Transverse colon (tissue), 4 donors: ENCODE measurements at regions not wholly inside any gene's neighbourhood (a gene's known extent, or its start where the extent isn't known, plus 50 kb on each side); places are given as distances from the start of the nearest gene placed in this dataset.

Experiments
- DNase-seq: peaks from one replicate; pipeline ENCODE4 v3.0.0-alpha.2; 2019
- H3K27ac ChIP-seq, 4 donors: fragments of 200-600 bp; sonication (generic); 2 replicates each; pipeline ENCODE4 v1.5.1; 2016 to 2018; ENCODE audit warnings: inconsistent platforms in 4 of 4
- H3K27me3 ChIP-seq: fragments of 200-600 bp; sonication (generic); 2 replicates; pipeline ENCODE4 v1.5.1; 2017; ENCODE audit warnings: inconsistent platforms
- H3K36me3 ChIP-seq, 4 donors: fragments of 200-600 bp; sonication (generic); 2 replicates each; pipeline ENCODE4 v1.5.1; 2017 to 2019; ENCODE audit warnings: inconsistent platforms in 4 of 4
- H3K4me1 ChIP-seq, 4 donors: fragments of 200-600 bp; sonication (generic); 2 replicates each; pipeline ENCODE4 v1.5.1; 2017 to 2020; ENCODE audit warnings: inconsistent platforms in 4 of 4
- H3K4me3 ChIP-seq, 4 donors: fragments of 200-600 bp; sonication (generic); 1 replicate in 1 of 4; 2 replicates in 3 of 4; pipeline versions ENCODE4 v1.5.1 to v1.6.1; 2017 to 2019; ENCODE audit warnings: inconsistent platforms in 4 of 4
- H3K9me3 ChIP-seq, 2 donors: fragments of 200-600 bp; sonication (generic); 2 replicates each; pipeline ENCODE4 v1.5.1; 2017 to 2019; ENCODE audit warnings: inconsistent platforms in 2 of 2
- CTCF ChIP-seq, 5 experiments: fragments of 200-600 bp in 3 of 5; fragments of 450-650 bp in 2 of 5; sonication (generic) in 3 of 5; IDR thresholded peaks; 1 replicate in 2 of 5; 2 replicates in 3 of 5; pipeline ENCODE4 v1.5.1; 2016 to 2017; ENCODE audit warnings: antibody characterized with exemption in 5 of 5, inconsistent platforms in 3 of 5, mild to moderate bottlenecking in 2 of 5, moderate library complexity in 1 of 5
- EP300 ChIP-seq: sonication (generic); formaldehyde crosslinking; IDR thresholded peaks from one replicate; pipeline ENCODE4 v1.6.1; 2017; ENCODE audit warnings: antibody characterized with exemption, low read depth
- POLR2A ChIP-seq: fragments of 450-650 bp; IDR thresholded peaks from one replicate; pipeline ENCODE4 v1.6.1; 2016; ENCODE audit warnings: antibody characterized with exemption, mild to moderate bottlenecking, moderate library complexity
- POLR2AphosphoS5 ChIP-seq, 3 donors: sonication (generic); formaldehyde crosslinking; IDR thresholded peaks; one replicate each; pipeline ENCODE4 v1.6.1; 2016; ENCODE audit warnings: antibody characterized with exemption in 3 of 3
- WGBS, 2 donors: methylation state at CpG; one replicate each; pipeline ENCODE4 v1.1.5; 2018; ENCODE audit warnings: low coverage in 1 of 2; 5-methylcytosine and 5-hydroxymethylcytosine counted together
- in situ Hi-C, 4 donors: fragments of 200-750 bp; cut with MboI; loops; one replicate each; pipeline versions ENCODE4 v1.15.0 to v1.15.1; 2017; ENCODE audit warnings: low sequenced_read_pairs in 3 of 4, low pct_ligation_motif_present in 1 of 4, low pct_unique_long_range_greater_than_20kb in 1 of 4
- intact Hi-C: fragments of 100-400 bp; cut with DNase I; formaldehyde crosslinking; loops from one replicate; pipeline ENCODE4 v1.15.1; 2023; ENCODE audit warnings: low total_unique reads

DNA sequence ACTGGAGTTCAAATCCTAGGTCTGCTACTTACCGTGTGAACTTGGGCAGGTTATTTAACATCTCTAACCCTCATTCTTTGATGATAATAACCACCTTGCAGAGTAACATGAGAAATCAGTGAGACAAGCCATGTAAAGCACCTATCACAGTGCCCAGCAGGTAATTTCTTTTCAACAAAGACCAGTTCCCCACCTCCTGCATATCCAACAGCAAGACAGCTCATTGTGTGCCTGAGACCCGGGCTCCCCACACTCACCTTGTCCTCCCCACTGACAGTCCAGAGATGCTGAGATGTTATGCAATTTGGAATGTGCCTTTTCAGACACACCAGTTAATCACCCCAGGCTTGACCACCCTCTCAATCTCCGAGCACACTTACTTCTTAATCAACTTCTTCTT is 367.6 kb upstream of the DAB1 start:
- WGBS, 2 donors = 80 to 92% methylated on average over 2 to 3 of the region's 3 CpGs
- Histone ChIP-seq H3K4me3 (no peak overlapping the region), H3K9me3 (no peaks in the 10 kb centered on the region), H3K4me1 (no peaks in the 10 kb centered on the region), H3K36me3 (no peaks in the 10 kb centered on the region), H3K27me3 (no peaks in the 10 kb centered on the region), H3K27ac (no peak overlapping the region)
- no peak for DNase-seq
- no peak for TF ChIP-seq EP300
- TF ChIP-seq POLR2A = no peak
- TF ChIP-seq CTCF (IDR thresholded peaks at IDR 0.05) = no peak
- no peak for TF ChIP-seq POLR2AphosphoS5 (IDR thresholded peaks at IDR 0.05)
- intact Hi-C loops (no loop called here), in situ Hi-C loops (no loop called here)

DNA sequence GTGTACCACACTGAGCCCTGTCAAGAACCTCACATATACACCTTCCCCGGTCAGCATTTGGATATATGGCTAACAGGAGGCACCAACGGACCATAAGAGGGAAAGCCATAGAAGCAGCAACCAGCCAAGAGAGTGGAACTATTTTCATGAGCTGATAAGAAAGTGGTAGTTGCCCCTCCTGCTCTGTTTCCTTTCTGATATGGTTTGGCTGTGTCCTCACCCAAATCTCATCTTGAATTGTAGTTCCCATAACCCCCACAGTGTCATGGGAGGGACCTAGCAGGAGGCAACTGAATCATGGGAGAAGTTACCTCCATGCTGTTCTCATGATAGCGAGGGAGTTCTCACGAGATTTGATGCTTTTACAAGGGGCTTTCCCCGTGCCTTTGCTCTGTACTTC is 366.1 kb upstream of the DAB1 start:
- 84 to 90% methylated on average over 2 to 5 of the region's 5 CpGs for WGBS, 2 donors
- H3K27me3 ChIP-seq = no peaks in the 10 kb centered on the region
- no peaks in the 10 kb centered on the region for H3K36me3 ChIP-seq
- H3K27ac ChIP-seq = no peak overlapping the region
- H3K9me3 ChIP-seq = no peaks in the 10 kb centered on the region
- no peaks in the 10 kb centered on the region for H3K4me1 ChIP-seq
- no peak for TF ChIP-seq CTCF (IDR thresholded peaks at IDR 0.05)
- no peak for TF ChIP-seq POLR2AphosphoS5 (IDR thresholded peaks at IDR 0.05)
- TF ChIP-seq EP300 = no peak
- no peak for TF ChIP-seq POLR2A
- no peak for DNase-seq
- H3K4me3 ChIP-seq = no peak overlapping the region
- in situ Hi-C loops = no loop called here
- intact Hi-C loops = no loop called here

DNA sequence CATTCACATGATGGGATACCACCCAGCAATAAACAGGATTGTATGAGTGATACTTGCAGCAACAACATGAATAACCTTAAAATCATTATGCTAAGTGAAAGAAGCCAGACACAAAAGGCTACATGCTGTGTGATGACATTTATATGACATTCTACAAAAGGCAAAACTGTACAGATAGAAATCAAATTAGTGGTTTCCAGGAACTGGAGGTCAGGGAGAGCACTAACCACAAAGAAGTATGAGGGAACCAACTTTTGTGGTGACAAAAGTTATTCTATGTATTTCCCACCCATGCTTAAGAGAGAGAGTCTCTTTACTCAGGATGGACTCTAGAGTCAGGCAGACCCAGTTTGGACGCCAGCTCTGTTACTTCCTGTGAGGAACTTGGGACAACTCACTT is 364.5 kb upstream of the DAB1 start:
- Histone ChIP-seq H3K9me3 (no peaks in the 10 kb centered on the region), H3K36me3 (no peaks in the 10 kb centered on the region), H3K27me3 (no peaks in the 10 kb centered on the region), H3K4me3 (no peak overlapping the region), H3K27ac (no peak overlapping the region), H3K4me1 (no peaks in the 10 kb centered on the region)
- no peak for DNase-seq
- WGBS, 2 donors = 33 to 60% methylated on average over 1 of the region's 1 CpG
- TF ChIP-seq EP300 (no peak), POLR2A (no peak), CTCF (IDR thresholded peaks at IDR 0.05) (no peak), POLR2AphosphoS5 (IDR thresholded peaks at IDR 0.05) (no peak)
- in situ Hi-C loops = no loop called here
- intact Hi-C loops = no loop called here

DNA sequence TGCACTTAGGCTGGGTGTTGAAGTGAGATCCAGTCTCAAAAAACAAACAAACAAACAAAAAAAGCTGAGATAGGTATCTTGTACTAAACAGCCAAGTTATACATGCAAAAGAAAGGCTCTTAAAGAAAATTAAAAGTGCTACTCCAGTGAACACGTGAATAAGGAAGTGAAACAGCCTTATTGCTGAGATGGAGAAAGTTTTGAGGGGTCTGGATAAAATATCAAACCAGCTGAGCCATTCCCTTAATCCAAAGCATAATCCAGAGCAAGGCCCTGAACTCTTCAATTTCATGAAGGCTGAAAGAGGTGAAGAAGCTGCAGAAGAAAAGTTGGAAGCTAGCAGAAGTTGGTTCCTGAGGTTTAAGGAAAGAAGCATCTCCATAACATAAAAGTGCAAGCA is 360.5 kb upstream of the DAB1 start:
- DNase-seq = no peak
- in situ Hi-C loops = no loop called here
- no peaks in the 10 kb centered on the region for H3K9me3 ChIP-seq
- intact Hi-C loops = no loop called here
- no peaks in the 10 kb centered on the region for H3K36me3 ChIP-seq
- no peak for TF ChIP-seq POLR2AphosphoS5 (IDR thresholded peaks at IDR 0.05)
- TF ChIP-seq EP300 = no peak
- no peak for TF ChIP-seq CTCF (IDR thresholded peaks at IDR 0.05)
- no peak for TF ChIP-seq POLR2A
- H3K4me3 ChIP-seq = no peak overlapping the region
- H3K27ac ChIP-seq = no peak overlapping the region
- H3K27me3 ChIP-seq = no peaks in the 10 kb centered on the region
- no peaks in the 10 kb centered on the region for H3K4me1 ChIP-seq
- 25 to 41% methylated on average over 1 of the region's 1 CpG for WGBS, 2 donors
